Sigmoid colon (tissue), 6 donors: ENCODE measurements at regions not wholly inside any gene's neighbourhood (a gene's known extent, or its start where the extent isn't known, plus 50 kb on each side); places are given as distances from the start of the nearest gene placed in this dataset.

Experiments
- DNase-seq: peaks from one replicate; pipeline ENCODE4 v3.0.0-alpha.2; 2019
- H3K27ac ChIP-seq, 4 donors: fragments of 200-600 bp; sonication (generic); one replicate each; pipeline ENCODE4 v1.5.1; 2016 to 2019; ENCODE audit warnings: mild to moderate bottlenecking in 1 of 4
- H3K27me3 ChIP-seq, 3 donors: fragments of 200-600 bp; sonication (generic); one replicate each; pipeline ENCODE4 v1.5.1; 2019; ENCODE audit warnings: mild to moderate bottlenecking in 1 of 3
- H3K36me3 ChIP-seq, 4 donors: fragments of 200-600 bp; sonication (generic); one replicate each; pipeline ENCODE4 v1.5.1; 2016 to 2019
- H3K4me1 ChIP-seq, 4 donors: fragments of 200-600 bp; sonication (generic); one replicate each; pipeline ENCODE4 v1.5.1; 2017 to 2019
- H3K4me3 ChIP-seq, 4 donors: fragments of 200-600 bp; sonication (generic); one replicate each; pipeline ENCODE4 v1.5.1; 2017 to 2019; ENCODE audit warnings: mild to moderate bottlenecking in 2 of 4, moderate library complexity in 1 of 4
- H3K9me3 ChIP-seq, 4 donors: fragments of 200-600 bp in 3 of 4; sonication (generic) in 3 of 4; one replicate each; pipeline versions ENCODE4 v1.5.1 to v1.6.1; 2013 to 2019
- EP300 ChIP-seq, 4 donors: sonication (generic); formaldehyde crosslinking; IDR thresholded peaks; one replicate each; pipeline ENCODE4 v1.6.1; 2017; ENCODE audit warnings: antibody characterized with exemption in 4 of 4
- POLR2A ChIP-seq, 2 donors: fragments of 450-650 bp; IDR thresholded peaks; one replicate each; pipeline ENCODE4 v1.6.1; 2016; ENCODE audit warnings: antibody characterized with exemption in 2 of 2, mild to moderate bottlenecking in 2 of 2, moderate library complexity in 2 of 2
- POLR2AphosphoS5 ChIP-seq, 4 donors: sonication (generic); formaldehyde crosslinking; IDR thresholded peaks; one replicate each; pipeline ENCODE4 v1.6.1; 2017; ENCODE audit warnings: antibody characterized with exemption in 4 of 4
- WGBS, 2 donors: extraction: QIAGEN DNeasy Blood & Tissue Kit; methylation state at CpG; one replicate each; pipeline ENCODE4 v1.1.7; 2013; 5-methylcytosine and 5-hydroxymethylcytosine counted together
- intact Hi-C: fragments of 100-400 bp; cut with DNase I; formaldehyde crosslinking; loops from one replicate; pipeline ENCODE4 v1.15.1; 2023
- TF ChIP-seq, protein P1 (sequence below), 4 experiments: fragments of 450-650 bp in 3 of 4; fragments of 200-600 bp in 1 of 4; IDR thresholded peaks; one replicate each; pipeline ENCODE4 v1.5.1; 2016 to 2019; ENCODE audit warnings: antibody characterized with exemption in 4 of 4, mild to moderate bottlenecking in 3 of 4, moderate library complexity in 2 of 4
- donor health status: healthy with polysubstance abuse.
- donor health status: healthy.

DNA sequence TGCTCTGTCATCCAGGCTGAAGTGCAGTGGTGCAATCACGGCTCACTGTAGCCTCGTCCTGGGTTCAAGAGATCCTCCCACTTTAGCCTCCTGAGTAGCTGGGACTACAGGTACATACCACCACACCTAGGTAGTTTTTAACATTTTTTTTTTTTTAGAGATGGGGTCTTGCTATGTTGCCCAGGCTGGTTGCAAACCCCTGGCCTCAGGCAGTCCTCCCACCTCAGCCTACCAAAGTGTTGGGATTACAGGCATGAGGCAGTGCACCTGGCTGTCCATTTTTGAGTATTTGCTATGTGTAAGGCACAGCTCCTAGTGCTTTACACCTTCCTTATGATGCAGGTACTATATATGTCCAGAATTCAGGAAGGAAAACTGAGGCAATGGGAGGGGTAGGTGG is 138.8 kb upstream of the ZNF536 start:
- intact Hi-C loops = no loop called here
- peaks cover 7 to 81% (median 17%) of the 10 kb centered on the region in 3 donors for H3K27me3 ChIP-seq
- H3K4me3 ChIP-seq = no peak overlapping the region
- H3K36me3 ChIP-seq = no peaks in the 10 kb centered on the region
- H3K9me3 ChIP-seq = no peaks in the 10 kb centered on the region
- H3K4me1 ChIP-seq = peaks cover 0 to 6% (median 5%) of the 10 kb centered on the region in 4 donors
- no peak for DNase-seq
- WGBS, 2 donors = 57 to 66% methylated on average over 2 of the region's 2 CpGs
- no peak for TF ChIP-seq EP300 (IDR thresholded peaks at IDR 0.05)
- no peak for TF ChIP-seq POLR2A (IDR thresholded peaks at IDR 0.05)
- TF ChIP-seq, protein P1, sequence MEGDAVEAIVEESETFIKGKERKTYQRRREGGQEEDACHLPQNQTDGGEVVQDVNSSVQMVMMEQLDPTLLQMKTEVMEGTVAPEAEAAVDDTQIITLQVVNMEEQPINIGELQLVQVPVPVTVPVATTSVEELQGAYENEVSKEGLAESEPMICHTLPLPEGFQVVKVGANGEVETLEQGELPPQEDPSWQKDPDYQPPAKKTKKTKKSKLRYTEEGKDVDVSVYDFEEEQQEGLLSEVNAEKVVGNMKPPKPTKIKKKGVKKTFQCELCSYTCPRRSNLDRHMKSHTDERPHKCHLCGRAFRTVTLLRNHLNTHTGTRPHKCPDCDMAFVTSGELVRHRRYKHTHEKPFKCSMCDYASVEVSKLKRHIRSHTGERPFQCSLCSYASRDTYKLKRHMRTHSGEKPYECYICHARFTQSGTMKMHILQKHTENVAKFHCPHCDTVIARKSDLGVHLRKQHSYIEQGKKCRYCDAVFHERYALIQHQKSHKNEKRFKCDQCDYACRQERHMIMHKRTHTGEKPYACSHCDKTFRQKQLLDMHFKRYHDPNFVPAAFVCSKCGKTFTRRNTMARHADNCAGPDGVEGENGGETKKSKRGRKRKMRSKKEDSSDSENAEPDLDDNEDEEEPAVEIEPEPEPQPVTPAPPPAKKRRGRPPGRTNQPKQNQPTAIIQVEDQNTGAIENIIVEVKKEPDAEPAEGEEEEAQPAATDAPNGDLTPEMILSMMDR (IDR thresholded peaks at IDR 0.05) = no peak
- TF ChIP-seq POLR2AphosphoS5 (IDR thresholded peaks at IDR 0.05) = no peak
- H3K27ac ChIP-seq = no peak overlapping the region

DNA sequence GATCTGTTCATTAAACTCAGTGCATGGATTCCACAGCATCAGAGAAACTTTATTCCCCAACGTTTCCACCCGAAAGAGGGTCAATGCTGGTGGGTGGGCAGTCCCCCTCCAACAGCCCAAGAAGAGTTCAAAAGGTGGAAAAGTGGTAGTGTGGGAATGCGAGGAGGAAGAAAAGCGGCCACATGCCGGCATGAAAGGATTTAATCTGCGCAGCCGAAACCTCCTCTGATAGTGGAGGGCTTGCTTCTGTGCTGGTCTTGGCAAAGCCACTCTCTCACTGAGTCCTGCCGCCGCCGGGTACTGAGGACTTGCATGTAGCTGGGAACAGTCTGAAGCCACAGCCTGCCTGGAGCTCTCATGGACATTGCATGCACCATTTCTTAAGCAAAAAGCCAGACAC is 136.2 kb upstream of the ZNF536 start:
- Histone ChIP-seq H3K4me3 (no peak overlapping the region), H3K36me3 (no peaks in the 10 kb centered on the region), H3K27me3 (peaks cover 0 to 62% (median 8%) of the 10 kb centered on the region in 3 donors), H3K27ac (no peak overlapping the region), H3K9me3 (no peaks in the 10 kb centered on the region), H3K4me1 (no peaks in the 10 kb centered on the region)
- TF ChIP-seq POLR2AphosphoS5 (IDR thresholded peaks at IDR 0.05) (no peak), POLR2A (IDR thresholded peaks at IDR 0.05) (no peak), EP300 (IDR thresholded peaks at IDR 0.05) (no peak)
- TF ChIP-seq, protein P1 (IDR thresholded peaks at IDR 0.05) = no peak
- DNase-seq = no peak
- WGBS, 2 donors = 24 to 32% methylated on average over 10 of the region's 10 CpGs
- intact Hi-C loops = no loop called here

DNA sequence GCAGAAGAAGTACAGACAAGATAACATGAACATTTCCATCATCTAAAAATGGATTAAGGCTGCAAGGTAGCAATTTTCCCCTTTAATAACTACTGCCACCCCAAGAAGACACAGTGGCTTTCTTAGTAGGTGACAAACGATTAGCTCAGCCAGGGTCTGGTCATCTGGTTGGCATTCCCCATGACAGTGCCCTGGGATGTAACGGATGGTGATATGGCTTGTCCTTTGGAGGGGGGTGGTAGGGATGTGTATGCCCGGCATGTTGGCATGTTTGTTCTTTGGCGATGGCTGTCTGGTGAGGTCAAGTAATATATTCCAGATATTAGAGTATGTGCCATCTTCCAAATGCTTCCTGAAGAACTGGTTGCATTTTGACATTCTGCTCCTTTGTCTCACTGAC is 135.6 kb upstream of the ZNF536 start:
- TF ChIP-seq, protein P1 (IDR thresholded peaks at IDR 0.05) = no peak
- H3K27me3 ChIP-seq = peaks cover 0 to 55% (median 8%) of the 10 kb centered on the region in 3 donors
- H3K36me3 ChIP-seq = no peaks in the 10 kb centered on the region
- H3K9me3 ChIP-seq = no peaks in the 10 kb centered on the region
- DNase-seq = no peak
- WGBS, 2 donors = 79 to 86% methylated on average over 4 of the region's 4 CpGs
- H3K4me1 ChIP-seq = no peaks in the 10 kb centered on the region
- intact Hi-C loops = no loop called here
- no peak overlapping the region for H3K4me3 ChIP-seq
- no peak overlapping the region for H3K27ac ChIP-seq

DNA sequence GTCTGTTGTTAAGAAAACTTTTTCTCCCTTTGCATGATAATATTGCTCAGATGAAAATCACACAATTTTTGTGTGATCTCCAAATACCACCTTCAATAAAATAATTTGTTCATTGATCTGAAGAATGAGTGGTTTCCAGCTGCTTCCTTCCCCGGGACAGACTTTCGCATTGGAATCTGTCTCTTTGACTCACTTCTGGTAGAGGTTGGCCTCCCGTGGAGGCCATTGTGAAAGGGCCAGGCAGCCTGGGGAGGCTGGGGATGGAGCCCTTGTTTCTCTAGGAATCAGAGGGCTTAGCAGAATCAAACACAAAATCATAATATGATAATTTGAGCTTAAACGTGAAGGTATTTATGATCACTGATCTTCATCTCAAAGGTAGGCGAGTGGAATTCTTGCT is 135.0 kb upstream of the ZNF536 start:
- Histone ChIP-seq H3K4me3 (no peak overlapping the region), H3K27me3 (peaks cover 0 to 51% (median 8%) of the 10 kb centered on the region in 3 donors), H3K9me3 (no peaks in the 10 kb centered on the region), H3K36me3 (no peaks in the 10 kb centered on the region), H3K4me1 (no peaks in the 10 kb centered on the region), H3K27ac (no peak overlapping the region)
- intact Hi-C loops = no loop called here
- TF ChIP-seq EP300 (IDR thresholded peaks at IDR 0.05) (no peak), POLR2AphosphoS5 (IDR thresholded peaks at IDR 0.05) (no peak), POLR2A (IDR thresholded peaks at IDR 0.05) (no peak)
- TF ChIP-seq, protein P1 (IDR thresholded peaks at IDR 0.05) = no peak
- 71 to 72% methylated on average over 5 of the region's 5 CpGs for WGBS, 2 donors
- DNase-seq = no peak

DNA sequence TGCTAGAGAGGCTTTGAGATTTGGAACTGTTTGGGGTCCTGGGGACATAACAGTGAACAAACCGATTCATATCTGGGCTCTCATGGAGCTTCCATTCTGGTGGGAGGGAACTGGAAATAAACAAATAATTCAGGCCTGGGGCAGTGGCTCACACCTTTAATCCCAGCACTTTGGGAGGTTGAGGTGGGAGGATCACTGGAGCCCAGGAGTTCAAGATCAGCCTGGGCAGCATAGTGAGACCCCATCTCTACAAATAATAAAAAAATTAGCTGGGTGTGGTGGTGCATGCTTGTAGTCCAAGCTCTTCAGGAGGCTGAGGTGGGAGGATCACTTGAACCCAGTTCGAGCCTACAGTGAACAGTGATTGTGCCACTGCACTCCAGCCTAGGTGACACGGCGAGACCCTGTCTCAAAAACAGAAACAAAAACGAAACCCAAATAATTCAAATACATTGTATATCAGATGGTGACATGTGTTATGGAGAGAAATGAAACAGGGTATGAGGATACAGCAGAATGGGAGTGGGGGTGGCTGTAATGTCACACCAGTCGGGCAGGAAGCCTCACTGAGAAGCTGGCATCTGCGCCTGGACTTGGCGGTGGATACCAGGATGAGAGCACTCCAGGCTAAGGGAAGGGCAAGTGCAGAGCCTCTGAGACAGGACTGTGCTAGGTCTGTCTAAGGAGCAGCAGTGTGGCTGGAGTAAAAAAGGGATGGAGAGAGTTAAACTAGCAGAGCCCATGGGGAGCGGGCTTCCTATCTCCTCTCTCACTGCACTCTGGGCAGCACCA is 131.1 kb upstream of the ZNF536 start:
- no peak overlapping the region for H3K27ac ChIP-seq
- intact Hi-C loops = no loop called here
- H3K4me3 ChIP-seq = no peak overlapping the region
- no peaks in the 10 kb centered on the region for H3K4me1 ChIP-seq
- no peak for DNase-seq
- TF ChIP-seq EP300 (IDR thresholded peaks at IDR 0.05) (no peak), POLR2AphosphoS5 (IDR thresholded peaks at IDR 0.05) (no peak), POLR2A (IDR thresholded peaks at IDR 0.05) (no peak)
- TF ChIP-seq, protein P1 (IDR thresholded peaks at IDR 0.05) = no peak
- no peaks in the 10 kb centered on the region for H3K36me3 ChIP-seq
- WGBS, 2 donors = 86 to 87% methylated on average over 9 of the region's 9 CpGs
- H3K9me3 ChIP-seq = no peaks in the 10 kb centered on the region
- H3K27me3 ChIP-seq = peaks cover 0 to 19% (median 0%) of the 10 kb centered on the region in 3 donors
